Stimulated activated naive CD4-positive, alpha-beta T cell (primary cell): ENCODE measurements at regions not wholly inside any gene's neighbourhood (a gene's known extent, or its start where the extent isn't known, plus 50 kb on each side); places are given as distances from the start of the nearest gene placed in this dataset.
"Not testable (repeated sequence)": the region's sequence is repeated elsewhere in the genome, so short reads cannot be mapped to it uniquely, and the experiment has no call there.

Source experiments
- DNase-seq, 6 experiments: peaks; one replicate each; lab custom pipeline; 2025; lab: John Stamatoyannopoulos, UW

GRCh38 chr9:26240020-26240419 is 561.8 kb upstream of the TUSC1 start:
- no peak for DNase-seq

DNA sequence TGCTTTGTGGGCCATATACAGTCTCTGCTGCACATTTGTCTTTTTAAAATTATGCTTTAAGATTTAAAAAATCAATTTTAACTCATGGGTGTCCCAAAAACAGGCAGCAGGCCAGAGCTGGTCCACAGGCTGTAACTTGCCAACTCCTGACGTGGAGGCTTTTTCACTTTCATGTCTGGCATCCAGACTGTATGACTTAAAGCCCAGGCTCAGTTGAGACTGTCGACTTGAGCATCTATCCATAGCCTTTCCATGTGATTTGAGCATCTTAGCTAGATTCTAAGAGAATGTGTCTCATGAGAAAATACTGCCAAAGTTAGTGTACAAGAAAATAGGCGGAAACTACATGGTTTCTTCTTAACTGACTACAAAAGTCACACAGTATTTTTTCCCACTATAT is 559.0 kb upstream of the TUSC1 start:
- no peak for DNase-seq

GRCh38 chr9:26234865-26235264 is 556.6 kb upstream of the TUSC1 start:
- DNase-seq = no peak

DNA sequence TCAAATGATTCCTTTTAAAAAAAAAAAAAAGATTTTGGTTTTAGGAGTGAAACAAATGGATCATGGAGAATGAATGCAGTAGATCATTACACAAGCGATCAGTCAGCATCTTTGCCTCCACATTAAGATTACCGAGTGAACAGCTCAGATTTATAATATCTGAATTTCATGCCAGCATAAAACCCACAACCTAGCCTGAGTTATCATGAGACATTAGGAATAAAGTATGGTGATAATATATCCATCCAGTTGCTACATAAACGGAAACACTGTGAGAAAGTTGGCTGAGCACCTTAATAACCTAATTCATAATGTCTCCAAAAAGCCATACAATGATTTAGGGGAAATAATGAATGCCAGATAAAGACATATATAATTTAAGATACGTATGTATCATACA is 553.1 kb upstream of the TUSC1 start:
- no peak for DNase-seq

DNA sequence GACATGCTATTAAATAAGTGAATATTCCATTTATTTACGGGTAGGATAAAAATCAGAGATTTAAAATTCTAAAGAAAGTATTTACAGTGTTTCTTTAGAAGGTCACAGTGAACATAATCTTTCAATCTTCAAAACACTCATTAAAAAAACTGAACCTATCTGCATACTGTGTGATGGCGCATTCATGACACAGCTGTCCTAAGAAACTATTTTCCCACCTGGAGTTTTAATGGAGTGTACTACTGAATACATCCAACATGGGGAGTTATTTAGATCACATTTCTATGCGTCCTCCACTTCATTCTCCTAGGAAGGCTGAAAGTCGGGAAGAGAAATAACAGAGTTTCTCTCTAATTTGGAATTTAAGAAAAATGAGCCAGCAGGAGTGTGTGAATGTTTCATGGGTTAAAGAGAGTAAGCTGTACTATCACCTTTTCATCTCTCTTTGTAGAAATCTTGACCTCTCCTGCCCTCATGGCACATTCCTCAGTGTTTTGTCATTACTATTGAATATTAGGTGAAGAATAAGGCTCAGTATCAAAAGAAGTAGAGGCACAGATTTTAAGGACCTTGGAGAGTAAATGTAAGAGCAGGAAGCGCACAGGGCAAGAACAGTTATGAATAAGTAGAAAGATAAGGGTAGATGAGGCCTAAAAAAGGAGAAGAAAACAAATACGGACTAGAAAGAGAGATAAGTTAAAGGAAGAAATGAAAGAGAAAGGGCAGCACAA is 551.2 kb upstream of the TUSC1 start:
- no peak for DNase-seq

DNA sequence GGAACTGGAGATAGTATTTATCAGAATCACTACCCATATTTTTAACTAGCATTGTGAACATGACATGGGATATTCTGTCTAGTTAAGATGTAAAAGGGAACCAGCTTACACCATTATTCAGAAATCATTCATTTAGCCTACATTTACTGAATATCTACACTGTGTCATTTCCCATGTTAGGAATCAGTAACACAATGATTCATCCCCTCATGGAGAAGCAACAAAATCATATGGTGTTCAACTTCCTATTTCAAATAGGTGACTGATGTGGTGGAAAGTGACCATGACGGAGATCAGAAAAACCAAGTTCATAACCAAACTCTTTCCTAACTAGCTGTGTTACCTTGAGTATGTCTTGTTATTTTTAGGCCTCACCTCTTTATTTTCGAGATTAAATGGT is 550.0 kb upstream of the TUSC1 start:
- DNase-seq = no peak

DNA sequence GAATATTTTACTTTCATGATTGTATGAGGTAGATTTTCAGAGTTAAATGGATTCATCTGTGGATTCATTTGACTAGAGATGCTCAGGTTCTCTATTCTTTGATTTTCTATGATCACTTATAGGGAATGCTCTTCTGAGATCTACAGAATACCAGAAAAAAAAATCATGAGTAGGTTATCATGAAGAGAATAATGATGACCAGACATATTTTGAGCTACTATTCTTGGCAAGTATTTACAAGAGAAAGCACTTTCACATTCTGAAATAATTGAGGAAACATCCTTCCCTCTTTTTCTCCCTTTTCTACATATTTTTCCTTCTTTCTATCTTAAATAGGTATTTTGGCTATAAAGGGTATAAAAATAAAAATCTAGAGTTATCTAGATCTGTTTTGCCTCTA is 543.0 kb upstream of the TUSC1 start:
- DNase-seq = no peak

DNA sequence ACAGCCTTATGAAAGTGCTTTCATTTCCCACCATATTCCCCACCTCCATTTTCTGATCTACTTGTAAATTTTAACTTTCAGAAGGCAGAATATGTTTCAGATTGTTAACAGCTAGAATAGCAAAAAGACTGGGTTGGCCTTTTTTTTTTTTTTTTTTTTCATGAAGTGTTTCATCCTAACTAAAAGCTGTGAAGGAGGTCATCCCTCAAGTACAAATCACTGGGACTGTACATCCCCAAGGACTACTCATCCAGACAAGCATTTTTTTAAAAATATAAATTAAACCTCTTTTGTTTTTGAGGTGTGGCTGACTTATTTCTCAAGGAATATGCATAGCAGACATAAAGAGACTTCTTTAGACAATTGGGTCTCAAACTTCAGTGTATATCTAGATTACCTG is 542.1 kb upstream of the TUSC1 start:
- no peak for DNase-seq

DNA sequence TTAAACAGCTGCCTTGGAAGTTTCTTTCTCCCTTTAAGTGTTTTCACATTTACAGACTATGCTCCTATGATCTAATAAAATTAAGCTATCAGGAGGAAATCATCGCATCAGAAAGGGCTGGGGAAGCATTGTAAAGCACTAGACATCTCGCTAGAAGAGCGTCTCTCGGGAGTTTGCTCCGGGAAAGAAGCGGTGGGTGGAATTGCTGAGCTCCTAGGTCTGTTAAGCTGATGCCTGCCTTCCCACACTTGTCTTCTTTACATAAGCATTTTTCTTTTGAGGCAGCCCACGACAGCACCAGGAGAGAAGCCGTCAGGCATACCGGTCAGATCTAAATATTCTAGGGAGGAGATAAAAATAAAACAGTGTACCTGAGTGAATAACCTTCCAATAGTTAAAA is 541.7 kb upstream of the TUSC1 start:
- no peak for DNase-seq

DNA sequence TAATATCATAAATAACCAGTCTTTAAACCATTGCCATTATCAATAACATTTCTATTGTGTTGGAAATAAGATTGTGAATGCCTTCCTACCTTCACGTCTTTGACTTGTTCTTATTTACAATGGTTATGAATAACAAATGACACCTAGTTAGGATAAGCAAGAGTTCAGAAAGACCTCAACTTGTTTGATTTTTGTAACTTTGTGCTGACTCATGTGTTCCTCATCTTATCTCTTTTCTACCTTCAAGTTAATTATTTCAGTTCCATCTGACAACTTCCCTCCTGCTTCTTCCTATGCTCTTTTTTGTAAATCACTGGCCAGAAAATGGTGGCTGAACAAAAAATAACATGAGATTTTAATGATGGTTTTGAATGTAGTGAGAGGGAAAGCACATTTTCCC is 538.5 kb upstream of the TUSC1 start:
- no peak for DNase-seq

DNA sequence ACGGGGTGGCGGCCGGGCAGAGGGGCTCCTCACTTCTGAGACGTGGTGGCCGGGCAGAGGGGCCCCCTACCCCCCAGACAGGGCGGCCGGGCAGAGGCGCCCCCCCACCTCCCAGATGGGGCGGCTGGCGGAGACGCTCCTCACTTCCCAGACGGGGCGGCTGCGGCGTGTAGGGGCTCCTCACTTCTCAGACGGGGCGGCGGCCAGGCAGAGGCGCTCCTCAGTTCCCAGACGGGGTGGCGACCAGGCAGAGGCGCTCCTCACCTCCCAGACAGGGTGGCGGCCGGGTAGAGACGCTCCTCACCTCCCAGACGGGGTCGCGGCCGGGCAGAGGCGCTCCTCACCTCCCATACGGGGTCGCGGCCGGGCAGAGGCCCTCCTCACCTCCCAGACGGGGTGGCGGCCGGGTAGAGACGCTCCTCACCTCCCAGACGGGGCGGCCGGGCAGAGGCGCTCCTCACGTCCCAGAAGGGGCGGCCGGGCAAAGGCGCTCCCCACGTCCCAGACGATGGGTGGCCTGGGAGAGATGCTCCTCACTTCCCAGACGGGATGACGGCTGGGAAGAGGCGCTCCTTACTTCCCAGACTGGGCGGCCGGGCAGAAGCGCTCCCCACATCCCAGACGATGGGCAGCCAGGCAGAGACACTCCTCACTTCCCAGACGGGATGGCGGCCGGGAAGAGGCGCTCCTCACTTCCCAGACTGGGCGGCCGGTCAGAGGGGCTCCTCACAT is 536.6 kb upstream of the TUSC1 start:
- DNase-seq = not testable (repeated sequence)

- no peak for DNase-seq
Measured at GRCh38 chr9:26210338-26210851, 532.2 kb upstream of the TUSC1 start.

DNA sequence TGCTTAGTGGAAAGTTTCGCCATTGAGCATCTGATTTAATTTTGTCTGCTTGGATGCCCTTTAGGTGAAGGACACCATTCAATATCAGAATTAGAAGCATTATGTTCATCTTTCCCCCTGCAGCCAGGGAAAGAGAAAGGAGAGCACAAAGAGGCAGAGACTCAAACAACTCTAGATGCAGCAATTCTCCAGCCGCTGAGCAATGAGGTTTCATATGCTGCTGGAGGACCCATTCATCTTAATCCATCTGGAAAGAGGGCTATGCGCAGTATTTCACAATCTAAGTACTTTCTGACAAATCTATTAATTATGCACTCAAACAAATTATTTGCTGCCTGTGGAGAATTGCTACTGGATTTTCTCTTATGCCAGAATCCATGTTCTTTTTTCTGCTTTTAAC is 527.0 kb upstream of the TUSC1 start:
- no peak for DNase-seq

GRCh38 chr9:26193237-26193636 is 515.0 kb upstream of the TUSC1 start:
- no peak for DNase-seq

DNA sequence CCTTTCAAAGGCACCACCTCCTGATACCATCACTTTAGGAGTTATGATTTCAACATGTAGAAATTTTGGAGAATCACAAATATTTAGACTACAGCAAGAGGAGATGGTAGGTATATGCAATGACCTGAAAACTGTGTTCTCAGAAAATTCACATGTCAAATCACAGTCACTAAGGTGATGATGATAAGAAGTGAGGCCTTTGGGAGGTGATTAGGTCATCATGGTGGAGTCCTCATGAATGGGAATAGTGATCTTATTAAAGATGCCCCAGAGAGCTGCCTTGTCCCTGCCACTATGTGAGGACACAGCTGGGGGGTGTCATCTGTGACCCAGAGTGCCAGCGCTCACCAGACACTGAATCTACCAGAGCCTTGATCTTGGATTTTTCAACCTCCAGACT is 513.5 kb upstream of the TUSC1 start:
- DNase-seq = no peak

- DNase-seq = no peak
Measured at GRCh38 chr9:26181836-26182235, 503.6 kb upstream of the TUSC1 start.

DNA sequence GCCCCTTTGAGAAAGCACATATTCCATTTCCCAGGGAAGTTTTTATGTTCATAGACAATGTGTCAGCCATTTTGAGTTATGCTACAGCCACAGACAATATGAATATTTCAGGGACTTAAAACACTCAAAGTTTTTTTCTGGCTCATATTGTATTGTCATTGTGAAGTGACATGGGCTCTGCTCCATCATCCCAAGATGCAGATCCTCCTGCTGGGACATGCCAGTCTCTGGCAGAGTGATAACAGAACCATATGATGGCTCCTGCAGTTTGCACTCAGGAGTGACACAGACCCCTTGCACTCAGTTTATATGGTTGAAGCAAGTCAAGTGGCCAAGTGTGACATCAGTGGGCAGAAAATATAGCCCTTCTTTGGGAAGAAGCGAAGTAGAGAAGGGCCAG is 498.4 kb upstream of the TUSC1 start:
- DNase-seq = no peak

- DNase-seq = no peak
Measured at GRCh38 chr9:26175264-26175663, 497.0 kb upstream of the TUSC1 start.

- DNase-seq = no peak
Measured at GRCh38 chr9:26172301-26172700, 494.1 kb upstream of the TUSC1 start.

- DNase-seq = no peak
Measured at GRCh38 chr9:26171691-26172090, 493.4 kb upstream of the TUSC1 start.

- no peak for DNase-seq
Measured at GRCh38 chr9:26170190-26170589, 491.9 kb upstream of the TUSC1 start.

- no peak for DNase-seq
Measured at GRCh38 chr9:26169708-26170107, 491.5 kb upstream of the TUSC1 start.

DNA sequence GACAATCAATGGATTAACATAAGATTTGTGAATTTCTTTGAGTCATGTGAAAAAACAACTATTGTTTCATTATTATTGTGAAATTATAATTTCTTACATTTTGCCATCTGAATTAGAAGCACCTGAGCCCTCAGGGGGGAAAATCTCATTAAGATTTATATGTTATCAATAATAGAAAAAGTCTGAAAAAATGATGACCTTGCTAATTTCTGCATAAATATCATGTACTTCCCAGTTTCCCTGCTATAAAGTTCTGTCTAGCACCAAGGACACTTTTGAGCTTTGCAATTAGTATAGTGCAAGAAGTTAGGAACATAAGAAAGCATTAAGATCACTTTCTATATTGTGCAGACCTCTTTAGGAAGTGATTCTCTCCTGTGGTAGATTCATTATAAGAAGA is 488.3 kb upstream of the TUSC1 start:
- DNase-seq = no peak

- no peak for DNase-seq
Measured at GRCh38 chr9:26165426-26165825, 487.2 kb upstream of the TUSC1 start.
